ENCODE measurements at regions not wholly inside any gene's neighbourhood (a gene's known extent, or its start where the extent isn't known, plus 50 kb on each side); places are given as distances from the start of the nearest gene placed in this dataset.

- TF ChIP-seq, protein P1, sequence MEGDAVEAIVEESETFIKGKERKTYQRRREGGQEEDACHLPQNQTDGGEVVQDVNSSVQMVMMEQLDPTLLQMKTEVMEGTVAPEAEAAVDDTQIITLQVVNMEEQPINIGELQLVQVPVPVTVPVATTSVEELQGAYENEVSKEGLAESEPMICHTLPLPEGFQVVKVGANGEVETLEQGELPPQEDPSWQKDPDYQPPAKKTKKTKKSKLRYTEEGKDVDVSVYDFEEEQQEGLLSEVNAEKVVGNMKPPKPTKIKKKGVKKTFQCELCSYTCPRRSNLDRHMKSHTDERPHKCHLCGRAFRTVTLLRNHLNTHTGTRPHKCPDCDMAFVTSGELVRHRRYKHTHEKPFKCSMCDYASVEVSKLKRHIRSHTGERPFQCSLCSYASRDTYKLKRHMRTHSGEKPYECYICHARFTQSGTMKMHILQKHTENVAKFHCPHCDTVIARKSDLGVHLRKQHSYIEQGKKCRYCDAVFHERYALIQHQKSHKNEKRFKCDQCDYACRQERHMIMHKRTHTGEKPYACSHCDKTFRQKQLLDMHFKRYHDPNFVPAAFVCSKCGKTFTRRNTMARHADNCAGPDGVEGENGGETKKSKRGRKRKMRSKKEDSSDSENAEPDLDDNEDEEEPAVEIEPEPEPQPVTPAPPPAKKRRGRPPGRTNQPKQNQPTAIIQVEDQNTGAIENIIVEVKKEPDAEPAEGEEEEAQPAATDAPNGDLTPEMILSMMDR (conservative IDR thresholded peaks at IDR 0.05; ENCODE audit: control insufficient read depth, insufficient read depth, low read depth, low read length), result no peak
- DNase-seq (ENCODE audit: low read depth), result no peak
- H3K4me3 ChIP-seq (ENCODE audit: control insufficient read depth, low read depth, low read length), result no peak overlapping the region
These were observed 99.4 kb upstream of the SPANXC start for GRCh38 chrX:141341743-141342142.

- DNase-seq (ENCODE audit: low read depth), result peak; percentile 78
- TF ChIP-seq, protein P1 (conservative IDR thresholded peaks at IDR 0.05; ENCODE audit: control insufficient read depth, insufficient read depth, low read depth, low read length), result no peak
- no peak overlapping the region for H3K4me3 ChIP-seq (ENCODE audit: control insufficient read depth, low read depth, low read length)
These were observed 99.0 kb upstream of the SPANXC start for GRCh38 chrX:141341341-141341740.

DNA sequence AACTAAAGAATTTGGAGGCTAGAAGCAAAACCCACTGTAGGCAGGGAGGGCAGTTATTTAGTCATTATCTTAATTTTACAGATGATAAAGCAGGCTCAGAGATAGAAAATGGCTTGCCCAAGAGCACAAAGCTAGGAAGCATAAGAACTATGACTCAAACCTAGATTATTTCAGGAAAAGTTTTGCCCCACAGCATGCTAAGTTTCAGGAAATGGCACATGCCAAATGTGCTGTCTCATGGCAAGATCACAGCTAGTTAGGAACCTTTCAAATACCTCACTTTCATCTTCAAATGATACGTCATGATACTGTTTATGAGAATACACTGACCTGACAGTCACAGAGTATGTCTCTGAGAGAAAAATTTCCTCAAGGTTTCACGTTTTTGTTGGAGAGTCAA, 78.5 kb upstream of the SPANXC start:
- DNase-seq (ENCODE audit: low read depth), result peak; percentile 17
- TF ChIP-seq, protein P1 (conservative IDR thresholded peaks at IDR 0.05; ENCODE audit: control insufficient read depth, insufficient read depth, low read depth, low read length), result no peak
- H3K4me3 ChIP-seq (ENCODE audit: control insufficient read depth, low read depth, low read length), result no peak overlapping the region

- TF ChIP-seq, protein P1 (conservative IDR thresholded peaks at IDR 0.05; ENCODE audit: control insufficient read depth, insufficient read depth, low read depth, low read length), result no peak
These were observed 72.1 kb upstream of the SPANXC start for GRCh38 chrX:141314441-141314840.

DNA sequence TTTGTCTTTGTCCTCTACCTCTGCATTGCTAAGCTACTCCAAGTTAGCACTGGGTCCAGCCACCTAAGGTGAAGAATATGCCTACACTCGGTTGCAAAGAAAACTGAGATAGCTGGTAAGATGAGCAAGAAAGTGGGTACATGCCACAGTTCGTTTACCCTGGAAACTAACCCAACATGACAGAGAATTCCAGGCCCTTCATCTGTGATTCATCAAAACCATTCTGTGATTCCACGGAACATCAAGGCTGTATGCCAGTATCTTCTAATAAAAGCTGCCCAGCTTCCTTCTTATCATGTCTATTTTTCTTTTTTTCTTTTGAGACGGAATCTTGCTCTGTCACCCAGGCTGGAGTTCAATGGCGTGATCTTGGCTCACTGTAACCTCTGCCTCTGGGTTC, 58.7 kb upstream of the SPANXC start:
- no peak overlapping the region for H3K4me3 ChIP-seq (ENCODE audit: control insufficient read depth, low read depth, low read length)
- no peak for DNase-seq (ENCODE audit: low read depth)
- TF ChIP-seq, protein P1 (conservative IDR thresholded peaks at IDR 0.05; ENCODE audit: control insufficient read depth, insufficient read depth, low read depth, low read length), result no peak

More at GRCh38 chrX:141314441-141314840, 72.1 kb upstream of the SPANXC start:
- H3K4me3 ChIP-seq (ENCODE audit: control insufficient read depth, low read depth, low read length), result no peak overlapping the region
- peak; percentile 2 for DNase-seq (ENCODE audit: low read depth)
